Gastrocnemius medialis (tissue), 4 donors: ENCODE measurements at regions not wholly inside any gene's neighbourhood (a gene's known extent, or its start where the extent isn't known, plus 50 kb on each side); places are given as distances from the start of the nearest gene placed in this dataset.

Experiments
- ATAC-seq, 2 donors: fragments of 150-250 bp; one replicate each; pipeline ENCODE4 v1.9.1; 2016
- DNase-seq, 2 donors: peaks; one replicate each; pipeline ENCODE4 v3.0.0-alpha.2; 2019
- H3K27ac ChIP-seq, 4 donors: fragments of 200-600 bp; sonication (generic); 1 replicate in 1 of 4; 2 replicates in 3 of 4; pipeline ENCODE4 v1.5.1; 2016 to 2018; ENCODE audit warnings: mild to moderate bottlenecking in 2 of 4, moderate library complexity in 1 of 4
- H3K27me3 ChIP-seq, 3 donors: fragments of 200-600 bp; sonication (generic) in 2 of 3; 1 replicate in 1 of 3; 2 replicates in 2 of 3; pipeline versions ENCODE4 v1.5.1 to v1.6.0; 2016 to 2019; ENCODE audit warnings: mild to moderate bottlenecking in 1 of 3, moderate library complexity in 1 of 3
- H3K36me3 ChIP-seq, 2 donors: fragments of 200-600 bp; sonication (generic) in 1 of 2; one replicate each; pipeline ENCODE4 v1.5.1; 2017 to 2018
- H3K4me1 ChIP-seq, 2 donors: fragments of 200-600 bp; sonication (generic) in 1 of 2; one replicate each; pipeline ENCODE4 v1.5.1; 2016 to 2017; ENCODE audit warnings: mild to moderate bottlenecking in 2 of 2
- H3K4me3 ChIP-seq, 4 donors: fragments of 200-600 bp; sonication (generic) in 3 of 4; 1 replicate in 1 of 4; 2 replicates in 3 of 4; pipeline ENCODE4 v1.5.1; 2016 to 2019; ENCODE audit warnings: mild to moderate bottlenecking in 2 of 4
- H3K9me3 ChIP-seq, 3 donors: fragments of 200-600 bp; sonication (generic) in 2 of 3; 1 replicate in 1 of 3; 2 replicates in 2 of 3; pipeline ENCODE4 v1.5.1; 2016 to 2019
- POLR2A ChIP-seq, 2 donors: fragments of 450-650 bp; IDR thresholded peaks; one replicate each; pipeline ENCODE4 v1.6.1; 2017; ENCODE audit warnings: antibody characterized with exemption in 2 of 2, mild to moderate bottlenecking in 2 of 2, moderate library complexity in 2 of 2
- in situ Hi-C, 4 donors: fragments of 200-750 bp; cut with MboI; loops; one replicate each; pipeline versions ENCODE4 v1.15.0 to v1.8.0; 2017; ENCODE audit warnings: low sequenced_read_pairs in 4 of 4
- intact Hi-C: fragments of 100-400 bp; cut with DNase I; formaldehyde crosslinking; loops from one replicate; pipeline ENCODE4 v1.15.1; 2023; ENCODE audit warnings: low total_unique reads
- TF ChIP-seq, protein P1 (sequence below), 5 experiments: fragments of 450-650 bp in 3 of 5; fragments of 200-600 bp in 2 of 5; sonication (generic) in 2 of 5; IDR thresholded peaks in 4 of 5; conservative IDR thresholded peaks in 1 of 5; 1 replicate in 4 of 5; 2 replicates in 1 of 5; pipeline ENCODE4 v1.5.1; 2016 to 2019; ENCODE audit warnings: antibody characterized with exemption in 5 of 5, mild to moderate bottlenecking in 3 of 5, moderate library complexity in 3 of 5

DNA sequence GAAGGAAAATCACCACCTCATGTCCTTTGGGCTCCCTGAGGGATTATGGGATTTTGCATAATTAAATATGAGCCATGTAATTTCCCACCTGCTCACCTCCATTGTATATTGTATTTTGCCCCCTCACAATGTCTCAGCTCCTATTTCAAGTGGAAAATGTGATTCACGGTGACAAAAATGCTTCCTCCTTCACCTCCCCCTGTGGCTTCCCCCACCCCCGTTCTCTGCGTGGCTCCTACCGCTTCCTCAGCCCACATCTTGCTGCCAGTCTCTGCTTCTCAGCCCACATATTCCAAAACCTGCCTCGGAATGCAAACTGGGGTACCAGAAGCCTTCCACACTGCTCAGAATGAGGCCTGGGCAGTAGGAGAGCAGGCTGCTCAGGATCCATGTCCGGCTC, 394.5 kb upstream of the C16orf82 start:
- ATAC-seq, result no peak
- no peak for DNase-seq
- H3K27me3 ChIP-seq, result no peaks in the 10 kb centered on the region
- H3K9me3 ChIP-seq, result no peaks in the 10 kb centered on the region
- TF ChIP-seq POLR2A (IDR thresholded peaks at IDR 0.05), result no peak
- TF ChIP-seq, protein P1, sequence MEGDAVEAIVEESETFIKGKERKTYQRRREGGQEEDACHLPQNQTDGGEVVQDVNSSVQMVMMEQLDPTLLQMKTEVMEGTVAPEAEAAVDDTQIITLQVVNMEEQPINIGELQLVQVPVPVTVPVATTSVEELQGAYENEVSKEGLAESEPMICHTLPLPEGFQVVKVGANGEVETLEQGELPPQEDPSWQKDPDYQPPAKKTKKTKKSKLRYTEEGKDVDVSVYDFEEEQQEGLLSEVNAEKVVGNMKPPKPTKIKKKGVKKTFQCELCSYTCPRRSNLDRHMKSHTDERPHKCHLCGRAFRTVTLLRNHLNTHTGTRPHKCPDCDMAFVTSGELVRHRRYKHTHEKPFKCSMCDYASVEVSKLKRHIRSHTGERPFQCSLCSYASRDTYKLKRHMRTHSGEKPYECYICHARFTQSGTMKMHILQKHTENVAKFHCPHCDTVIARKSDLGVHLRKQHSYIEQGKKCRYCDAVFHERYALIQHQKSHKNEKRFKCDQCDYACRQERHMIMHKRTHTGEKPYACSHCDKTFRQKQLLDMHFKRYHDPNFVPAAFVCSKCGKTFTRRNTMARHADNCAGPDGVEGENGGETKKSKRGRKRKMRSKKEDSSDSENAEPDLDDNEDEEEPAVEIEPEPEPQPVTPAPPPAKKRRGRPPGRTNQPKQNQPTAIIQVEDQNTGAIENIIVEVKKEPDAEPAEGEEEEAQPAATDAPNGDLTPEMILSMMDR (IDR thresholded peaks at IDR 0.05 in 4 of 5, conservative IDR thresholded peaks at IDR 0.05 in 1 of 5), result no peak
- H3K27ac ChIP-seq, result no peak overlapping the region
- H3K4me1 ChIP-seq, result no peaks in the 10 kb centered on the region
- no peak overlapping the region for H3K4me3 ChIP-seq
- intact Hi-C loops (no loop called here), in situ Hi-C loops (no loop called here)
- no peaks in the 10 kb centered on the region for H3K36me3 ChIP-seq

DNA sequence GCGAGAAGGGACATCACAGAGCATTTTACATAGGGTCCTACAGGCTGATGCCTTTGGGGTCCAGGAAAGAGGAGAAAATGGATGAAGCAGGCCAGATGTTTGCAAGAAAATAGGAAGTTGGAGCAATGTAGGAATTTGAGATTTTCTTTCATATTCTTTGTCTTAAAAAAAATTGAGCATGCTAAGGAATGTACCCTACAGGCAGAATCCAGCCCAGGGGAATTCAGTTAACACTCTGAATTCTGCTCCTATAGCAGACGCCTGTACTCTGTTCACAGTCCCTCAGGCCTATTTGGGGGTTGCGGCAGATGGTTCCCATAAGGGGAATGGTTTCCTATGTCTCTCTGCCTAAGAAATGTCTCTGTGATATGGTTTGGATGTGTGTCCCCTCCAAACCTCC, 393.7 kb upstream of the C16orf82 start:
- intact Hi-C loops (no loop called here), in situ Hi-C loops (no loop called here)
- TF ChIP-seq POLR2A (IDR thresholded peaks at IDR 0.05), result no peak
- TF ChIP-seq, protein P1 (IDR thresholded peaks at IDR 0.05 in 4 of 5, conservative IDR thresholded peaks at IDR 0.05 in 1 of 5), result no peak
- Histone ChIP-seq H3K4me3 (no peak overlapping the region), H3K27ac (no peak overlapping the region), H3K4me1 (no peaks in the 10 kb centered on the region), H3K9me3 (no peaks in the 10 kb centered on the region), H3K27me3 (no peaks in the 10 kb centered on the region), H3K36me3 (no peaks in the 10 kb centered on the region)
- DNase-seq, result no peak
- ATAC-seq, result no peak

DNA sequence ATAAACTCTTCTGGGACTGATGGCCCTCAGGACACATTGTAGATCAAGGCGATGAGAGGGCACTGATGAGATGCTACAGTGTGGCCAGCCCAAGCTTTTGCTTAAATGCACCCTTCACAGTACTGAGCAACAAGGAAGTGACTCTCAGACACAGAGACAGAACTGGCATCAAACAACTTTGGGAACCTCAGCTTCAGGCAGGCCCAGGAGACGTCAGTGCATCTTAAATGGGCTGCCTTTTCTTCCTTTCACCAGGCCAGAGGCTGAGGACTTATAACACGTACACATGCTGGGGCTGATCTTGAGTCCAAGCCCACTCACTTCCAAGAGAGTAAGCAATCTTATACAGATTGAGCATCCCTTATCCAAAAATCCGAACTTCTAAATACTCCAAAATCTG, 386.1 kb upstream of the C16orf82 start:
- no peaks in the 10 kb centered on the region for H3K9me3 ChIP-seq
- DNase-seq (no peak), ATAC-seq (no peak)
- no peak overlapping the region for H3K4me3 ChIP-seq
- intact Hi-C loops, result no loop called here
- no peaks in the 10 kb centered on the region for H3K4me1 ChIP-seq
- no peak for TF ChIP-seq POLR2A (IDR thresholded peaks at IDR 0.05)
- TF ChIP-seq, protein P1 (IDR thresholded peaks at IDR 0.05 in 4 of 5, conservative IDR thresholded peaks at IDR 0.05 in 1 of 5), result no peak
- no peaks in the 10 kb centered on the region for H3K36me3 ChIP-seq
- H3K27me3 ChIP-seq, result no peaks in the 10 kb centered on the region
- H3K27ac ChIP-seq, result no peak overlapping the region
- in situ Hi-C loops, result no loop called here

DNA sequence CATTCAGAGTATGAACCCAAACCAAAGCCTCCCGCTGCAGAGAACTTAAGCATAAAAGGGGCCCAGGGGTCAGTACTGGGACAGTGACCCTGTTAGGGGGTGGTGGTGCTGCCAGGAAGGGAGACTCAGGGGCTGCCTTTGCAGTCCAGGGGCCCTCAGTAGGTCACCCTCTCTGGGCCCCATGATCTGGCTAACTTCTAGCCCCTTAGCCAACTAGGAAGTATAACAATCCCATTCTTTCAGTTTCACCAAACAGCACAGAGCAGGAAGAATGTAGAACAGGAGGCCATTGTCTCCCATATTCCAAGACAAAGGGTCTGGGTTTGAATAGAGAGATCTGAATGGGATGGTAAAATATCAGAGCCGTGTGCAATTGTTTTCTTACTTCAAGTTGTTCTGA, 378.6 kb upstream of the C16orf82 start:
- TF ChIP-seq, protein P1 (IDR thresholded peaks at IDR 0.05 in 4 of 5, conservative IDR thresholded peaks at IDR 0.05 in 1 of 5), result no peak
- no peak for TF ChIP-seq POLR2A (IDR thresholded peaks at IDR 0.05)
- Histone ChIP-seq H3K4me1 (no peaks in the 10 kb centered on the region), H3K9me3 (no peaks in the 10 kb centered on the region), H3K4me3 (no peak overlapping the region), H3K27ac (no peak overlapping the region), H3K27me3 (no peaks in the 10 kb centered on the region), H3K36me3 (no peaks in the 10 kb centered on the region)
- no peak for DNase-seq
- ATAC-seq, result no peak
- intact Hi-C loops, result no loop called here
- in situ Hi-C loops, result no loop called here

DNA sequence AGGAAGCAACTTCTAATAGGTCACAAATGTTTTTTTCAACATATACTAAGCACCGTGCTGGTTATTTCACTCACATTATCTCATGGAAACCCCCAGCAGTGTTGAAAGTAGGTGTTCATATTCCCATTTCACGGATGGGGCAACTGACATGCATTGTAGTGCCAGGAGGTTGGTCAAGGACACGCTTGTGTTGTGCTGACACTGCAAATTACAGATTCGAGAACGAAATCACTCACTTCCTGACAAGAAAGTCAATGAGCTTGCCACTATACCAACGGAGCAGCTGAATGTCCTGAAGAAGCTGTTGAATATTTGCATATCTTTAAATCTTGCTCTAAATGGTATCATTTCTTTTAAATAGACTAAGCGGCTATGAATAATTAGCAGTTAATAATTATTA, 378.0 kb upstream of the C16orf82 start:
- H3K4me1 ChIP-seq, result no peaks in the 10 kb centered on the region
- H3K27me3 ChIP-seq, result no peaks in the 10 kb centered on the region
- no peak for ATAC-seq
- in situ Hi-C loops, result no loop called here
- no peak overlapping the region for H3K4me3 ChIP-seq
- TF ChIP-seq, protein P1 (IDR thresholded peaks at IDR 0.05 in 4 of 5, conservative IDR thresholded peaks at IDR 0.05 in 1 of 5), result no peak
- TF ChIP-seq POLR2A (IDR thresholded peaks at IDR 0.05), result no peak
- DNase-seq, result no peak
- H3K9me3 ChIP-seq, result no peaks in the 10 kb centered on the region
- no peaks in the 10 kb centered on the region for H3K36me3 ChIP-seq
- intact Hi-C loops, result no loop called here
- no peak overlapping the region for H3K27ac ChIP-seq
